CD14-positive monocyte (primary cell): ENCODE measurements at regions not wholly inside any gene's neighbourhood (a gene's known extent, or its start where the extent isn't known, plus 50 kb on each side); places are given as distances from the start of the nearest gene placed in this dataset.

Source experiments
- DNase-seq, 3 donors: peaks; one replicate each; pipeline ENCODE4 v3.0.0-alpha.2; 2011 to 2022
- H2AFZ ChIP-seq: 2 replicates; pipeline ENCODE4 v1.6.0; 2012; ENCODE audit warnings: mild to moderate bottlenecking, low read depth, low read length, inconsistent platforms; ENCODE audit not compliant: insufficient read depth, poor library complexity, severe bottlenecking
- H3K27ac ChIP-seq, 2 donors: 1 replicate in 1 of 2; 2 replicates in 1 of 2; pipeline ENCODE4 v1.5.1; 2012 to 2013; ENCODE audit warnings: low read length in 2 of 2, control low read depth in 1 of 2, inconsistent platforms in 1 of 2, low read depth in 1 of 2, mild to moderate bottlenecking in 1 of 2
- H3K27me3 ChIP-seq, 2 donors: one replicate each; pipeline versions ENCODE4 v1.6.0 to v1.6.1; 2011 to 2013; ENCODE audit warnings: low read length in 2 of 2; ENCODE audit not compliant: control insufficient read depth in 2 of 2, insufficient read depth in 2 of 2
- H3K36me3 ChIP-seq, 2 donors: replicated peaks in 1 of 2; 1 replicate in 1 of 2; 2 replicates in 1 of 2; pipeline versions ENCODE4 v1.5.1 to v1.6.1; 2012 to 2013; ENCODE audit warnings: low read length in 2 of 2, control low read depth in 1 of 2, inconsistent platforms in 1 of 2, mild to moderate bottlenecking in 1 of 2; ENCODE audit not compliant: insufficient read depth in 2 of 2, control insufficient read depth in 1 of 2
- H3K4me1 ChIP-seq, 2 donors: 1 replicate in 1 of 2; 2 replicates in 1 of 2; pipeline versions ENCODE4 v1.5.1 to v1.6.1; 2012 to 2013; ENCODE audit warnings: low read length in 2 of 2, control low read depth in 1 of 2, inconsistent platforms in 1 of 2, mild to moderate bottlenecking in 1 of 2, moderate library complexity in 1 of 2; ENCODE audit not compliant: insufficient read depth in 2 of 2, control insufficient read depth in 1 of 2
- H3K4me2 ChIP-seq: replicated peaks from 2 replicates; pipeline ENCODE3; 2012; ENCODE audit warnings: low read length, moderate library complexity, mild to moderate bottlenecking; ENCODE audit not compliant: poor library complexity, severe bottlenecking; ENCODE audit errors: extremely low read depth
- H3K4me3 ChIP-seq, 3 experiments: fragments of 200-600 bp in 1 of 3; sonication (generic) in 1 of 3; replicated peaks in 1 of 3; 1 replicate in 2 of 3; 2 replicates in 1 of 3; pipeline ENCODE4 v1.5.1; 2011 to 2013; ENCODE audit warnings: low read length in 3 of 3, mild to moderate bottlenecking in 3 of 3, control low read depth in 2 of 3, low read depth in 2 of 3, inconsistent platforms in 1 of 3, moderate library complexity in 1 of 3
- H3K79me2 ChIP-seq: 2 replicates; pipeline ENCODE4 v1.6.0; 2012; ENCODE audit warnings: mild to moderate bottlenecking, control low read depth, inconsistent platforms, low read length, moderate library complexity; ENCODE audit not compliant: insufficient read depth
- H3K9ac ChIP-seq: 2 replicates; pipeline ENCODE4 v1.6.0; 2017; ENCODE audit warnings: low read length, mild to moderate bottlenecking; ENCODE audit not compliant: insufficient read depth, poor library complexity, severe bottlenecking
- H3K9me3 ChIP-seq, 2 donors: replicated peaks in 1 of 2; 1 replicate in 1 of 2; 2 replicates in 1 of 2; pipeline versions ENCODE4 v1.5.1 to v1.6.1; 2012 to 2013; ENCODE audit warnings: low read length in 2 of 2, control low read depth in 1 of 2; ENCODE audit not compliant: control insufficient read depth in 1 of 2, insufficient read depth in 1 of 2
- H4K20me1 ChIP-seq: 2 replicates; pipeline ENCODE4 v1.6.0; 2012; ENCODE audit warnings: mild to moderate bottlenecking, low read length, control low read depth, moderate library complexity; ENCODE audit not compliant: insufficient read depth
- H3K27ac Mint-ChIP-seq, 7 donors: one replicate each; pipeline ENCODE4 v1.8.0; 2020; ENCODE audit warnings: mild to moderate bottlenecking in 7 of 7, mixed read lengths in 7 of 7, moderate library complexity in 6 of 7, inconsistent platforms in 2 of 7
- H3K27me3 Mint-ChIP-seq, 3 donors: one replicate each; pipeline ENCODE4 v1.8.0; 2021 to 2022; ENCODE audit warnings: low read depth in 3 of 3, mild to moderate bottlenecking in 3 of 3, mixed read lengths in 3 of 3, moderate library complexity in 3 of 3, inconsistent platforms in 1 of 3
- H3K36me3 Mint-ChIP-seq, 2 donors: one replicate each; pipeline ENCODE4 v1.8.0; 2020; ENCODE audit warnings: mixed read lengths in 2 of 2, inconsistent platforms in 1 of 2, mild to moderate bottlenecking in 1 of 2
- H3K4me1 Mint-ChIP-seq: one replicate; pipeline ENCODE4 v1.8.0; 2020; ENCODE audit warnings: mild to moderate bottlenecking, mixed read lengths
- H3K4me3 Mint-ChIP-seq, 2 donors: one replicate each; pipeline ENCODE4 v1.8.0; 2020; ENCODE audit warnings: mild to moderate bottlenecking in 2 of 2, mixed read lengths in 2 of 2, moderate library complexity in 1 of 2
- H3K9me3 Mint-ChIP-seq, 7 donors: one replicate each; pipeline ENCODE4 v1.8.0; 2020 to 2022; ENCODE audit warnings: mixed read lengths in 7 of 7, mild to moderate bottlenecking in 6 of 7, moderate library complexity in 6 of 7, inconsistent platforms in 2 of 7
- CTCF ChIP-seq: fragments of 200-600 bp; IDR thresholded peaks from one replicate; pipeline ENCODE4 v1.8.0; 2022; ENCODE audit warnings: antibody characterized with exemption, mild to moderate bottlenecking
- WGBS: methylation state at CpG from one replicate; pipeline ENCODE4 v1.1.5; 2013; ENCODE audit warnings: missing lambda C conversion rate; ENCODE audit not compliant: insufficient coverage; 5-methylcytosine and 5-hydroxymethylcytosine counted together
- intact Hi-C, 2 donors: fragments of 100-400 bp; cut with micrococcal nuclease; formaldehyde crosslinking; loops; one replicate each; pipeline versions ENCODE4 v1.15.0 to v1.15.1; 2023

- no peaks in the 10 kb centered on the region for H3K4me1 ChIP-seq
- TF ChIP-seq CTCF, result no peak
- intact Hi-C loops, result no loop called here
- H3K27me3 ChIP-seq, result no peaks in the 10 kb centered on the region
- H3K9me3 ChIP-seq, result peaks cover 0 to 4% of the 10 kb centered on the region in 2 donors
- no peak overlapping the region for H3K4me3 Mint-ChIP-seq
- peaks cover 0 to 10% (median 5%) of the 10 kb centered on the region in 7 donors for H3K9me3 Mint-ChIP-seq
- no peaks in the 10 kb centered on the region for H3K4me1 Mint-ChIP-seq
- WGBS, result 100% methylated on average over 1 of the region's 7 CpGs
- no peak overlapping the region for H3K27ac Mint-ChIP-seq
- no peak overlapping the region for H3K4me3 ChIP-seq
- peaks cover 0 to 1% (median 0%) of the 10 kb centered on the region in 3 donors for H3K27me3 Mint-ChIP-seq
- H3K27ac ChIP-seq, result no peak overlapping the region
- DNase-seq, result no peak
- no peaks in the 10 kb centered on the region for H3K36me3 ChIP-seq
- H3K9ac ChIP-seq, result no peak overlapping the region
- H3K36me3 Mint-ChIP-seq, result no peaks in the 10 kb centered on the region
- no peaks in the 10 kb centered on the region for H3K79me2 ChIP-seq
- no peak overlapping the region for H2AFZ ChIP-seq
- H3K4me2 ChIP-seq, result no peak overlapping the region
- no peaks in the 10 kb centered on the region for H4K20me1 ChIP-seq
These were observed 575.6 kb upstream of the KIRREL3 start for GRCh38 chr11:127576210-127576609.

- peaks cover 0 to 10% (median 5%) of the 10 kb centered on the region in 7 donors for H3K9me3 Mint-ChIP-seq
- 92% methylated on average over 2 of the region's 5 CpGs for WGBS
- no peak overlapping the region for H3K27ac ChIP-seq
- no peak overlapping the region for H3K4me3 ChIP-seq
- no peaks in the 10 kb centered on the region for H4K20me1 ChIP-seq
- H3K79me2 ChIP-seq, result no peaks in the 10 kb centered on the region
- H3K4me1 Mint-ChIP-seq, result no peaks in the 10 kb centered on the region
- H2AFZ ChIP-seq, result no peak overlapping the region
- H3K36me3 ChIP-seq, result no peaks in the 10 kb centered on the region
- no peaks in the 10 kb centered on the region for H3K36me3 Mint-ChIP-seq
- H3K9ac ChIP-seq, result no peak overlapping the region
- H3K9me3 ChIP-seq, result peaks cover 0 to 4% of the 10 kb centered on the region in 2 donors
- H3K4me3 Mint-ChIP-seq, result no peak overlapping the region
- H3K27me3 ChIP-seq, result no peaks in the 10 kb centered on the region
- H3K27me3 Mint-ChIP-seq, result peaks cover 0 to 1% (median 0%) of the 10 kb centered on the region in 3 donors
- DNase-seq, result no peak
- intact Hi-C loops, result no loop called here
- no peaks in the 10 kb centered on the region for H3K4me1 ChIP-seq
- H3K27ac Mint-ChIP-seq, result peak overlapping the region in 1 of 7 donors; percentile 11
- H3K4me2 ChIP-seq, result no peak overlapping the region
- TF ChIP-seq CTCF, result no peak
These were observed 573.9 kb upstream of the KIRREL3 start for GRCh38 chr11:127574478-127574877.
